ENCODE measurements at regions not wholly inside any gene's neighbourhood (a gene's known extent, or its start where the extent isn't known, plus 50 kb on each side); places are given as distances from the start of the nearest gene placed in this dataset.

DNA sequence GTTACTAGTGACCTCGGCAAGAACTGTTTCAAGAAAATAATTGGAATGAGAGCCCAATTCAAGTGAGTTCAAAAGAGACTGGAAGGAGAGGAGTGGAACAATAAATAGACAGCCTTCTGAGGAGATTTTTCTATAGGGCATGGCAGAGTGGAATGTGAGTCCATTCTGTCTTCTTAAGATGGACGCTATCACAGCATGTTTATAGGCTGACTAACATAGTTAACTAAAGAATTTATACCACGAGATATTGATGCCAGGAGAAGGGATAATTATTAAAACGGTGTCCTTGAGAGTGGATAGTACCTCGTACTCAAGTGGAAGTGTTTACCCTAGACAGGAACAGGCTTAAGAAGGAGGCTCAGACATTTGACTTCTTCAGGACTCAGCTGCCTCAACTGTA is 143.5 kb upstream of the RBBP8 start:
- Histone ChIP-seq H3K4me1 (no peaks in the 10 kb centered on the region), H3K27me3 (ENCODE audit: insufficient read depth in 3 of 3, low read length in 2 of 3) (peaks cover 0 to 3% (median 0%) of the 10 kb centered on the region in 3 donors), H3K36me3 (ENCODE audit: insufficient read depth in 1 of 2, low read depth in 1 of 2) (no peaks in the 10 kb centered on the region), H3K4me3 (no peak overlapping the region), H3K9me3 (no peaks in the 10 kb centered on the region), H3K27ac (no peak overlapping the region)
- ATAC-seq (no peak), DNase-seq (no peak)
- 81 to 86% (median 82%) methylated on average over 5 of the region's 5 CpGs for WGBS, 3 donors
- TF ChIP-seq, protein P1, sequence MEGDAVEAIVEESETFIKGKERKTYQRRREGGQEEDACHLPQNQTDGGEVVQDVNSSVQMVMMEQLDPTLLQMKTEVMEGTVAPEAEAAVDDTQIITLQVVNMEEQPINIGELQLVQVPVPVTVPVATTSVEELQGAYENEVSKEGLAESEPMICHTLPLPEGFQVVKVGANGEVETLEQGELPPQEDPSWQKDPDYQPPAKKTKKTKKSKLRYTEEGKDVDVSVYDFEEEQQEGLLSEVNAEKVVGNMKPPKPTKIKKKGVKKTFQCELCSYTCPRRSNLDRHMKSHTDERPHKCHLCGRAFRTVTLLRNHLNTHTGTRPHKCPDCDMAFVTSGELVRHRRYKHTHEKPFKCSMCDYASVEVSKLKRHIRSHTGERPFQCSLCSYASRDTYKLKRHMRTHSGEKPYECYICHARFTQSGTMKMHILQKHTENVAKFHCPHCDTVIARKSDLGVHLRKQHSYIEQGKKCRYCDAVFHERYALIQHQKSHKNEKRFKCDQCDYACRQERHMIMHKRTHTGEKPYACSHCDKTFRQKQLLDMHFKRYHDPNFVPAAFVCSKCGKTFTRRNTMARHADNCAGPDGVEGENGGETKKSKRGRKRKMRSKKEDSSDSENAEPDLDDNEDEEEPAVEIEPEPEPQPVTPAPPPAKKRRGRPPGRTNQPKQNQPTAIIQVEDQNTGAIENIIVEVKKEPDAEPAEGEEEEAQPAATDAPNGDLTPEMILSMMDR (IDR thresholded peaks at IDR 0.05) = no peak
- intact Hi-C loops (cut with DNase I) = no loop called here

DNA sequence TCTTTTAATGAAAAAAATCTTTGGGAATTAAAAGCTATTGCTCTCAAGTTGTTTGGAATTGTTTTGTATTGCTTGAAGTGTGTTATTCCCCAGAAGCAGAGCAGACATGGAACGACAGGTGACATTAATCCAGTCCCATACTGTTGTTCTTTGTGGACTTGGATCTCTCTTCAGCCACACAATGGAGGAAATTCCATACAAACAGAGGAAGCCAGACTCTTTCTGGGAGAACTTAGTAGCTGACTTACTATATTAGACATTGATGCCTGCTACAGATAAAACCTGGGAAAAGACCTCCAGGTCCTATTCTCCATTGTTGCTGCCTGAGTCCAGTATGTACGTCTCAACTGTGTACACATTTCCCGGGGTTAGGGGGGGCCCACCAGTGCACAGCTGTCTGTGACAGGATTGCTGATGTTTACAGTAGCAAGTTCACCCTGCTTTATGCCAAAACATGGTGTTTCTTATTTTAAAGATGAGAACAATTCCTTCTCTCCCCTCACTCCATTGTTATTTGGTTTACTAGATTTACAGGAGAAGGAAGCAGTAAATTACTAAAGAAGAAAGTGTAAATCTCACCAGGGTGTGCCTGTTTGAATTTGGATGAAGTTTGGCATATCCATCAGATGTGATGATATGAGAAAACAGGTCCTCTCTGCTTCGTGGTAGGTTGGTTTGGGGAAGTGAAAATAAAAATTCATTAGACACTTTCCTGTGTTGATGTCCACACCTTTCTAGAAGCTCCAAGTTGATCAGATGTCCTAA is 142.4 kb upstream of the RBBP8 start:
- Histone ChIP-seq H3K4me1 (no peaks in the 10 kb centered on the region), H3K36me3 (ENCODE audit: insufficient read depth in 1 of 2, low read depth in 1 of 2) (no peaks in the 10 kb centered on the region), H3K27ac (no peak overlapping the region), H3K4me3 (no peak overlapping the region), H3K27me3 (ENCODE audit: insufficient read depth in 3 of 3, low read length in 2 of 3) (peaks cover 0 to 3% (median 0%) of the 10 kb centered on the region in 3 donors), H3K9me3 (no peaks in the 10 kb centered on the region)
- intact Hi-C loops (cut with DNase I) = no loop called here
- DNase-seq (no peak), ATAC-seq (no peak)
- 20 to 31% (median 25%) methylated on average over 4 of the region's 4 CpGs for WGBS, 3 donors
- TF ChIP-seq, protein P1 (IDR thresholded peaks at IDR 0.05) = no peak

DNA sequence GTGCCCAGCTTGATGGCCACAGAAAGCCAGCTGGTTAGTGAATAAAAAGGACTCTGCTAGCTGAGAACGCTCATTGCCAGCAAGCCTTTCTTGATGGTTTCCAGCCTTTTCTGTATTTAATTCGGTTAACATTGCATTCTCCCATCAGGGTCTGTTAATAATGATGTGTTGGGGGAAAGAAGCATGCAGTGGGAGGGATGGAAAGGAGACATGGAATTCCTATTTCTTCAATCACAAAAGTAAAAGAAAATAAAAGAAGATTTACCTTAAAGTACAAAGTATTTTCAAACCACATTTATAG is 141.9 kb upstream of the RBBP8 start:
- DNase-seq = no peak
- no peaks in the 10 kb centered on the region for H3K4me1 ChIP-seq
- intact Hi-C loops (cut with DNase I) = no loop called here
- ATAC-seq = no peak
- H3K27ac ChIP-seq = no peak overlapping the region
- H3K4me3 ChIP-seq = no peak overlapping the region
- WGBS, 3 donors = 57 to 76% (median 61%) methylated on average over 2 of the region's 2 CpGs
- H3K36me3 ChIP-seq (ENCODE audit: insufficient read depth in 1 of 2, low read depth in 1 of 2) = no peaks in the 10 kb centered on the region
- H3K27me3 ChIP-seq (ENCODE audit: insufficient read depth in 3 of 3, low read length in 2 of 3) = peaks cover 0 to 3% (median 0%) of the 10 kb centered on the region in 3 donors
- no peaks in the 10 kb centered on the region for H3K9me3 ChIP-seq
- TF ChIP-seq, protein P1 (IDR thresholded peaks at IDR 0.05) = no peak

DNA sequence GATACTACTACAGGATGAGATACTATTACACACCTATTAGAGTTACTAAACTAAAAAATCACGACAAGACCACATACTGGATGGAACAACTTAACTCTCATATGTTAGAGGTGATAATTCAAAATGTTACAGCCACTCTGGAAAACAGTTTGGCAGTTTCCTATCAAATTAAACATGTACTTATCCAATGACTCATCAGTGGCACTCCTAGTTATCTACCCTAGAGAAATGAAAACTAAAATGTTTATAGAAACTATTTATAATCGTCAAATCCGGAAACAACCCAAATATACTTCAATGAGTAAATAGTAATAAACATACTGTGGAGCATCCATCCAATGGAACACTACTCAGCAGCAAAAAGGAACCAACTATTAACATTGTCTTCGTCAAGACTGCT is 137.0 kb upstream of the RBBP8 start:
- no peak for ATAC-seq
- WGBS, 3 donors = 77 to 79% (median 77%) methylated on average over 4 of the region's 4 CpGs
- no peaks in the 10 kb centered on the region for H3K27me3 ChIP-seq (ENCODE audit: insufficient read depth in 3 of 3, low read length in 2 of 3)
- DNase-seq = no peak
- H3K9me3 ChIP-seq = no peaks in the 10 kb centered on the region
- TF ChIP-seq, protein P1 (IDR thresholded peaks at IDR 0.05) = no peak
- H3K36me3 ChIP-seq (ENCODE audit: insufficient read depth in 1 of 2, low read depth in 1 of 2) = no peaks in the 10 kb centered on the region
- intact Hi-C loops (cut with DNase I) = no loop called here
- no peaks in the 10 kb centered on the region for H3K4me1 ChIP-seq
- H3K4me3 ChIP-seq = no peak overlapping the region
- H3K27ac ChIP-seq = no peak overlapping the region

DNA sequence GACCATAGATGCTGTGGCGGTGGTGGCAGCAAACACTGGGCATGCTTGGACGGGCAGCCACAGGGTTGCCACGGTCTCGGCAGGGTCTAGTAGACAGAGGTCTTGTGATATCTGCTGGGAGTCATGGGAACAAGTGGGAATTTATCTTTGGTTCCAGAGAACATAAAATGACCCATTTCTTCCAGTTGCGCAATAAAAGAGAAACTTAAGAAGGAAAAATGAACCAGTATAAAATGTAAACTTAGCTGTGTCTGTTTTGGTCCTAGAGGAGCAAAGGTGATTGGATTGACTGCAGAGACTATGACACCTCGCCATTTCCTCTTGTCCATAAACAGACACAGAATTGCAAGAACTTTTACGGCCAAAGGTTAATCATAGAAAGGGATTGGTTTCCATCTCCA is 132.6 kb upstream of the RBBP8 start:
- Histone ChIP-seq H3K27me3 (ENCODE audit: insufficient read depth in 3 of 3, low read length in 2 of 3) (no peaks in the 10 kb centered on the region), H3K9me3 (no peaks in the 10 kb centered on the region), H3K4me1 (no peaks in the 10 kb centered on the region), H3K27ac (no peak overlapping the region), H3K4me3 (no peak overlapping the region), H3K36me3 (ENCODE audit: insufficient read depth in 1 of 2, low read depth in 1 of 2) (no peaks in the 10 kb centered on the region)
- DNase-seq (peak in 1 of 2 donors; percentile 13), ATAC-seq (peak in 1 of 4 donors; percentile 35)
- TF ChIP-seq, protein P1 (IDR thresholded peaks at IDR 0.05) = no peak
- intact Hi-C loops (cut with DNase I) = loop anchor here in 1 of 2 donors (10.0 kb wide), 1 partner anchor 584 kb away; no protein-coding TSS in a partner anchor
- WGBS, 3 donors = 50 to 72% (median 62%) methylated on average over 7 of the region's 7 CpGs

Measured in psoas muscle (tissue), 7 donors.